ENCODE measurements at regions not wholly inside any gene's neighbourhood (a gene's known extent, or its start where the extent isn't known, plus 50 kb on each side); places are given as distances from the start of the nearest gene placed in this dataset.

DNA sequence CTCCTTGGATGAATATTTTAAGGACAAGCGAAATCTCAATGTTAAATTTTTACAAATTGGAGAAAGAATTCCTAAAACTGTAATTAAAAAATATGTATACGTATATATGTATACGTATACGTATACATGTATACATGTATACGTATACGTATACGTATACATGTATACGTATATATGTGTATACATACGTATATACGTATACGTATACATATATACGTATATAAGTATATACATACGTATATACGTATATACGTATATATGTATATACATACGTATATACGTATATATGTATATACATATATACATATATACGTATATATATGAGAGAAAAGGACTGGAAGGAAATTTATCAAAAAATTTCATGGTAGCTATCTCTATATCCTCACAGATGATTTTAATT lies 110.2 kb upstream of the ACKR3 start:
- TF ChIP-seq, protein P1, sequence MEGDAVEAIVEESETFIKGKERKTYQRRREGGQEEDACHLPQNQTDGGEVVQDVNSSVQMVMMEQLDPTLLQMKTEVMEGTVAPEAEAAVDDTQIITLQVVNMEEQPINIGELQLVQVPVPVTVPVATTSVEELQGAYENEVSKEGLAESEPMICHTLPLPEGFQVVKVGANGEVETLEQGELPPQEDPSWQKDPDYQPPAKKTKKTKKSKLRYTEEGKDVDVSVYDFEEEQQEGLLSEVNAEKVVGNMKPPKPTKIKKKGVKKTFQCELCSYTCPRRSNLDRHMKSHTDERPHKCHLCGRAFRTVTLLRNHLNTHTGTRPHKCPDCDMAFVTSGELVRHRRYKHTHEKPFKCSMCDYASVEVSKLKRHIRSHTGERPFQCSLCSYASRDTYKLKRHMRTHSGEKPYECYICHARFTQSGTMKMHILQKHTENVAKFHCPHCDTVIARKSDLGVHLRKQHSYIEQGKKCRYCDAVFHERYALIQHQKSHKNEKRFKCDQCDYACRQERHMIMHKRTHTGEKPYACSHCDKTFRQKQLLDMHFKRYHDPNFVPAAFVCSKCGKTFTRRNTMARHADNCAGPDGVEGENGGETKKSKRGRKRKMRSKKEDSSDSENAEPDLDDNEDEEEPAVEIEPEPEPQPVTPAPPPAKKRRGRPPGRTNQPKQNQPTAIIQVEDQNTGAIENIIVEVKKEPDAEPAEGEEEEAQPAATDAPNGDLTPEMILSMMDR (IDR thresholded peaks at IDR 0.05; ENCODE audit: extremely low read depth, low read depth, low read length) = no peak

DNA sequence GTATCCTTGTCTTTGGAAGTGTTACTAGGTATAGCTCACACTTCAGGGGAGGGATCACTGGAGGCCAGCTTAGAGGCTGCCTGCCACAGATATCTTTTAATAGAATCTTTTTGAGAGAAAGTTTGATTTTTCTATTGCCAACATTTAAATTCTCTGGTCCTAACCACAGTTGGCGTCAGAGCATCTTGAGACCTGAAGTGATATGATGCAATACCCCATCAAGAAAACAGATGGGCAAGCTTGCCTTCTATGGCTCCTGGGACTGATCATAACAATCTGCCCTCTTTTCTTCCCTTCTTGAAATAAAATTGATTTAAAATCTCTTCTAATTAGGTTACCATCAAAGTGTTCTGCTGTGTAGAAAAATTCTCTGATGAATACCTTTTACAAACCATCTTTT lies 105.5 kb upstream of the ACKR3 start:
- Histone ChIP-seq H3K9me3 (ENCODE audit: low read depth, low read length) (no peaks in the 10 kb centered on the region), H3K79me2 (ENCODE audit: insufficient read depth, low read length) (no peaks in the 10 kb centered on the region), H4K20me1 (ENCODE audit: insufficient read depth, low read length) (no peaks in the 10 kb centered on the region), H3K4me2 (ENCODE audit: insufficient read depth, low read length) (no peak overlapping the region), H3K4me1 (ENCODE audit: insufficient read depth, low read length) (no peaks in the 10 kb centered on the region), H3K36me3 (ENCODE audit: insufficient read depth, low read length) (no peaks in the 10 kb centered on the region), H3K4me3 (ENCODE audit: insufficient read depth, low read length) (no peak overlapping the region), H2AFZ (ENCODE audit: low read length) (no peak overlapping the region), H3K27ac (ENCODE audit: low read depth, low read length) (no peak overlapping the region), H3K27me3 (ENCODE audit: insufficient read depth, low read length) (no peaks in the 10 kb centered on the region)
- no peak for DNase-seq (ENCODE audit: insufficient read length, low spot score, missing footprints)
- TF ChIP-seq, protein P1 (IDR thresholded peaks at IDR 0.05; ENCODE audit: extremely low read depth, low read depth, low read length) = no peak

More for the DNA sequence above, 110.2 kb upstream of the ACKR3 start:
- Histone ChIP-seq H3K27ac (ENCODE audit: low read depth, low read length) (no peak overlapping the region), H4K20me1 (ENCODE audit: insufficient read depth, low read length) (no peaks in the 10 kb centered on the region), H3K9me3 (ENCODE audit: low read depth, low read length) (no peaks in the 10 kb centered on the region), H3K79me2 (ENCODE audit: insufficient read depth, low read length) (no peaks in the 10 kb centered on the region), H3K4me1 (ENCODE audit: insufficient read depth, low read length) (no peaks in the 10 kb centered on the region), H2AFZ (ENCODE audit: low read length) (no peak overlapping the region), H3K4me2 (ENCODE audit: insufficient read depth, low read length) (no peak overlapping the region), H3K4me3 (ENCODE audit: insufficient read depth, low read length) (no peak overlapping the region), H3K36me3 (ENCODE audit: insufficient read depth, low read length) (no peaks in the 10 kb centered on the region), H3K27me3 (ENCODE audit: insufficient read depth, low read length) (peaks cover 5% of the 10 kb centered on the region)
- DNase-seq (ENCODE audit: insufficient read length, low spot score, missing footprints) = no peak

DNA sequence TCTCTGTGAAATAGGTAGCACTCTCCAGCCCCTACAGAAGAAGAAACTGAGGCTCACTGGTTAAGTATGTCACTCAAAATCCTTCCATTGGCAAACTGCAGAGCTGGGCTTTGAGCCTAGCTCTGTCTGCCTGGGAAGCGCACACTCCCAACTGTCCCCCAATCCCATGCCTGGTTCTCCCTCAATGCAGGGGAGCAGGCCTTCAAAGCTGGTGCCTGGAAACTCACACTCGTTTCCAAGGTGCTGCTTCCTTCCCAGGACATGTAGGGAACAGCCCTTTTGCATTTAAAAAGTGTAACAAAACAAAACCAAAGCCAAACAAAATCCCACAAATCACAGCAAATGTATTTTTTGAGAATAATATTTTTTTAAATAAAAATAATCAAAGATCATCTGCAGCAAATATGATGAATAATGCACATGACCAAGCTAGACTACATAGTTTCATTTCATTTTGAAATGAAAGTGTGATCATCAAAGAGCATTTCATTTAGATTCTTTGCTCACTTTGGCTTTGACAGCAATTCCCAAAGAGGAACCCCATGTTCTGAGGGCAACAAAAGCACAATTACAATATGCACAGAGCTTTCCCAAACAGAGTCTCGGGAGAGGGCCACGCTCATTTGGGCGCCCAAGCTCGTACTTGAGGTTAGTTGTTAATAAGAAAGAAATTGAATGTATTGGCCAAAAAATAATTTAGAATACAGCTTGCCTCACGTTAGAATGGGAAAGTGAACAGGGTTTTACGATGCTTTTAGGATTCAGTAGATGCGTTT lies 96.7 kb upstream of the ACKR3 start:
- no peak overlapping the region for H3K4me2 ChIP-seq (ENCODE audit: insufficient read depth, low read length)
- TF ChIP-seq, protein P1 (IDR thresholded peaks at IDR 0.05; ENCODE audit: extremely low read depth, low read depth, low read length) = no peak
- no peak for DNase-seq (ENCODE audit: insufficient read length, low spot score, missing footprints)
- no peak overlapping the region for H3K27ac ChIP-seq (ENCODE audit: low read depth, low read length)
- no peaks in the 10 kb centered on the region for H3K4me1 ChIP-seq (ENCODE audit: insufficient read depth, low read length)
- no peak overlapping the region for H2AFZ ChIP-seq (ENCODE audit: low read length)
- no peaks in the 10 kb centered on the region for H3K36me3 ChIP-seq (ENCODE audit: insufficient read depth, low read length)
- no peak overlapping the region for H3K4me3 ChIP-seq (ENCODE audit: insufficient read depth, low read length)
- H3K27me3 ChIP-seq (ENCODE audit: insufficient read depth, low read length) = peaks cover 5% of the 10 kb centered on the region
- H3K9me3 ChIP-seq (ENCODE audit: low read depth, low read length) = no peaks in the 10 kb centered on the region
- no peaks in the 10 kb centered on the region for H3K79me2 ChIP-seq (ENCODE audit: insufficient read depth, low read length)
- no peaks in the 10 kb centered on the region for H4K20me1 ChIP-seq (ENCODE audit: insufficient read depth, low read length)

DNA sequence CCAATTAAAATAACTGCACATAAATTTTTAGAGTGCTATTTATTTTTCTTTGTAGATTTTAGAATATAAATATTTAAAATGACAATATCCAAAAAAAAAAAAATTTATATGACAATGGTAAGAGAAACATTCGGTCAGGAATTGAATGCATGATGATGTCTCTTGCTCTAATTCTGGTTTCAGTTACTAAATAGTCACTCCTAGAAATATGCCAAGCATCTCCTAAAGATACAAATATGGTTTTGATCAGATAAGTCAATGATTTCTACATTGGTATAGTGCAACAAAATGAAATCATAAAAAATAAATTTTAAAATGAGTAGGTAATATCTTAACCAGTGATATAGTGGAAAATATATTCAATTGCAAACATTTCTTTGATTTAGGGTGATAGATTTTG lies 95.9 kb upstream of the ACKR3 start:
- H3K4me1 ChIP-seq (ENCODE audit: insufficient read depth, low read length) = no peaks in the 10 kb centered on the region
- no peaks in the 10 kb centered on the region for H3K79me2 ChIP-seq (ENCODE audit: insufficient read depth, low read length)
- peaks cover 5% of the 10 kb centered on the region for H3K27me3 ChIP-seq (ENCODE audit: insufficient read depth, low read length)
- TF ChIP-seq, protein P1 (IDR thresholded peaks at IDR 0.05; ENCODE audit: extremely low read depth, low read depth, low read length) = no peak
- no peaks in the 10 kb centered on the region for H3K9me3 ChIP-seq (ENCODE audit: low read depth, low read length)
- H3K27ac ChIP-seq (ENCODE audit: low read depth, low read length) = no peak overlapping the region
- H3K4me3 ChIP-seq (ENCODE audit: insufficient read depth, low read length) = no peak overlapping the region
- no peaks in the 10 kb centered on the region for H4K20me1 ChIP-seq (ENCODE audit: insufficient read depth, low read length)
- DNase-seq (ENCODE audit: insufficient read length, low spot score, missing footprints) = no peak
- H3K4me2 ChIP-seq (ENCODE audit: insufficient read depth, low read length) = no peak overlapping the region
- no peaks in the 10 kb centered on the region for H3K36me3 ChIP-seq (ENCODE audit: insufficient read depth, low read length)
- no peak overlapping the region for H2AFZ ChIP-seq (ENCODE audit: low read length)

Measured in osteoblast (primary cell).